Left renal cortex interstitium (tissue), 4 donors: ENCODE measurements at regions not wholly inside any gene's neighbourhood (a gene's known extent, or its start where the extent isn't known, plus 50 kb on each side); places are given as distances from the start of the nearest gene placed in this dataset.
"Not testable (repeated sequence)": the region's sequence is repeated elsewhere in the genome, so short reads cannot be mapped to it uniquely, and the experiment has no call there.

ENCODE experiments used
- DNase-seq, 4 donors: peaks; one replicate each; pipeline ENCODE4 v3.0.0-alpha.2; 2013; ENCODE audit warnings: low read depth in 4 of 4, low spot score in 2 of 4, missing footprints in 1 of 4

- DNase-seq = no peak
These were observed 198.7 kb upstream of the VSTM2A start for GRCh38 chr7:54343511-54343910.

GRCh38 chr7:54345746-54346145, 196.4 kb upstream of the VSTM2A start:
- no peak for DNase-seq

- no peak for DNase-seq
These were observed 192.9 kb upstream of the VSTM2A start for GRCh38 chr7:54349229-54349628.

- DNase-seq = no peak
These were observed 187.7 kb upstream of the VSTM2A start for GRCh38 chr7:54354436-54354835.

GRCh38 chr7:54355842-54356241, 186.3 kb upstream of the VSTM2A start:
- DNase-seq = no peak

- no peak for DNase-seq
These were observed 181.9 kb upstream of the VSTM2A start for GRCh38 chr7:54360075-54360840.

GRCh38 chr7:54390565-54390964, 151.6 kb upstream of the VSTM2A start:
- DNase-seq = no peak

- DNase-seq = no peak
These were observed 149.2 kb upstream of the VSTM2A start for GRCh38 chr7:54392935-54393334.

- peak in 1 of 4 donors; percentile 5 for DNase-seq
These were observed 147.3 kb upstream of the VSTM2A start for GRCh38 chr7:54394834-54395233.

GRCh38 chr7:54397836-54398612, 144.2 kb upstream of the VSTM2A start:
- peak in 1 of 4 donors; percentile 2 for DNase-seq

- no peak for DNase-seq
These were observed 143.3 kb upstream of the VSTM2A start for GRCh38 chr7:54398863-54399262.

- no peak for DNase-seq
These were observed 132.3 kb upstream of the VSTM2A start for GRCh38 chr7:54409917-54410316.

- no peak for DNase-seq
These were observed 125.5 kb upstream of the VSTM2A start for GRCh38 chr7:54416678-54417077.

- DNase-seq = no peak
These were observed 123.0 kb upstream of the VSTM2A start for GRCh38 chr7:54419209-54419608.

- no peak for DNase-seq
These were observed 115.8 kb upstream of the VSTM2A start for GRCh38 chr7:54426406-54426805.

GRCh38 chr7:54429111-54429510, 113.1 kb upstream of the VSTM2A start:
- no peak for DNase-seq

- no peak for DNase-seq
These were observed 102.8 kb upstream of the VSTM2A start for GRCh38 chr7:54439391-54439790.

GRCh38 chr7:54444046-54444686, 98.0 kb upstream of the VSTM2A start:
- not testable (repeated sequence) for DNase-seq

- DNase-seq = not testable (repeated sequence)
These were observed 89.0 kb upstream of the VSTM2A start for GRCh38 chr7:54453168-54453567.

- not testable (repeated sequence) for DNase-seq
These were observed 87.5 kb upstream of the VSTM2A start for GRCh38 chr7:54454700-54455099.

- no peak for DNase-seq
These were observed 77.1 kb upstream of the VSTM2A start for GRCh38 chr7:54465095-54465494.
